ENCODE measurements at regions not wholly inside any gene's neighbourhood (a gene's known extent, or its start where the extent isn't known, plus 50 kb on each side); places are given as distances from the start of the nearest gene placed in this dataset.
A peak's percentile ranks its signal among the peaks of the same experiment; 100 is the strongest.

DNA sequence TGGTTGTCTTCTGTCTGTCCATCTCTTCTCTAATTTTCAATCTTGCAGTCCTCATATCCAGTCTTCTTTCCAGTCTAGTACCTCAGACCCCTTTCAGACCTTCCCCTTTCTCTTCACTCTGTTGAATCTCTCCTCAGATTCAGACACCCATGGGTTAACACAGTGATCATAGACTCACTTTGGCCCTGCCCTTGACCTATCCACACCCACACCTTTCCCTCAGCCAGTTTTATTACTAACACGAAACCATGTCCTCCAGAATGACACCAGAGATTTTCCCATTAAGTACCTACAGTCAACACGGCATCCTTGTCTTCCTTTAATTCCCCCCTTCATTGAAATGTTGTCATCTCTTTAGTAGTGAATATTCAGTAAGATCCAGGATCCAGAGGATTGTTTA, 74.5 kb upstream of the UBE2E2 start:
- POLR2A ChIA-PET (ENCODE audit: unreplicated experiment) = no interaction called here
- no peaks in the 10 kb centered on the region for H4K20me1 ChIP-seq (ENCODE audit: low read length)
- DNase-seq = no peak
- H3K27ac ChIP-seq (ENCODE audit: low read length) = no peak overlapping the region
- CTCF ChIA-PET = no interaction called here
- TF ChIP-seq, protein P1, sequence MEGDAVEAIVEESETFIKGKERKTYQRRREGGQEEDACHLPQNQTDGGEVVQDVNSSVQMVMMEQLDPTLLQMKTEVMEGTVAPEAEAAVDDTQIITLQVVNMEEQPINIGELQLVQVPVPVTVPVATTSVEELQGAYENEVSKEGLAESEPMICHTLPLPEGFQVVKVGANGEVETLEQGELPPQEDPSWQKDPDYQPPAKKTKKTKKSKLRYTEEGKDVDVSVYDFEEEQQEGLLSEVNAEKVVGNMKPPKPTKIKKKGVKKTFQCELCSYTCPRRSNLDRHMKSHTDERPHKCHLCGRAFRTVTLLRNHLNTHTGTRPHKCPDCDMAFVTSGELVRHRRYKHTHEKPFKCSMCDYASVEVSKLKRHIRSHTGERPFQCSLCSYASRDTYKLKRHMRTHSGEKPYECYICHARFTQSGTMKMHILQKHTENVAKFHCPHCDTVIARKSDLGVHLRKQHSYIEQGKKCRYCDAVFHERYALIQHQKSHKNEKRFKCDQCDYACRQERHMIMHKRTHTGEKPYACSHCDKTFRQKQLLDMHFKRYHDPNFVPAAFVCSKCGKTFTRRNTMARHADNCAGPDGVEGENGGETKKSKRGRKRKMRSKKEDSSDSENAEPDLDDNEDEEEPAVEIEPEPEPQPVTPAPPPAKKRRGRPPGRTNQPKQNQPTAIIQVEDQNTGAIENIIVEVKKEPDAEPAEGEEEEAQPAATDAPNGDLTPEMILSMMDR (conservative IDR thresholded peaks at IDR 0.05; ENCODE audit: low read depth, low read length) = no peak
- TF ChIP-seq EZH2 (IDR thresholded peaks at IDR 0.05; ENCODE audit: low read length, unreplicated experiment) (no peak), EZH2phosphoT487 (IDR thresholded peaks at IDR 0.05; ENCODE audit: borderline replicate concordance, low read length) (no peak)
- ATAC-seq = no peak
- peak overlapping the region; percentile 77 for H2AFZ ChIP-seq (ENCODE audit: low read length)
- no peaks in the 10 kb centered on the region; the same call in 1 of the 2 replicates for H3K9me2 ChIP-seq (replicated peaks; ENCODE audit: low read length)
- H3K36me3 ChIP-seq (ENCODE audit: low read depth, low read length) = no peaks in the 10 kb centered on the region
- no peaks in the 10 kb centered on the region for H3K79me2 ChIP-seq (ENCODE audit: low read length)
- BruUV-seq (replicated peaks) = no TSS peak
- H3K4me3 ChIP-seq (ENCODE audit: low read length) = no peak overlapping the region
- no peaks in the 10 kb centered on the region for H3K9me3 ChIP-seq (ENCODE audit: low read length)
- H3K27me3 ChIP-seq (ENCODE audit: low read length) = no peaks in the 10 kb centered on the region
- H3K9ac ChIP-seq (ENCODE audit: low read length) = no peak overlapping the region
- peak overlapping the region; percentile 81; the same call in 1 of the 2 replicates for H3K4me2 ChIP-seq (ENCODE audit: low read length)
- intact Hi-C loops (cut with micrococcal nuclease) = no loop called here
- H3K4me1 ChIP-seq (ENCODE audit: insufficient read depth, low read length) = peaks cover 14% of the 10 kb centered on the region
- no peaks in the 10 kb centered on the region for H3F3A ChIP-seq (ENCODE audit: low read length, unreplicated experiment)

DNA sequence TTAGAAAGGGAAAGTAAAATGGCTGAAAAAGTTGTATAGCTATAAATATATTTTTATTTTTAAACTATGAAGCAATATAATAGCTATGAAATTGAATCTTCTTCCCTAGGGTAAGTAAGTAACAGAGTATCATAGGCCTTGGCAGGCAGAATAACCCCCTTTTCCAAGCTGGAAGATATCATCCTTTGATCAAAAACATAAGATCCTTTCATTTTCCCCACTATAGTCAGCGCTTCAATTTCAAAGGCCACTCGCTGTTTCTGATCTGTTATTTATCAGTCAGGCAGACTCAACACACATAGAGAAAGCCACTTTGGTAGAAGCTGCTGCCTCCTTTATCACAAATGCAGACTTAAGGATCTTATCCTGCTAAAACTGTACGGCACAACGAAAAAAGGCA, 74.0 kb upstream of the UBE2E2 start:
- POLR2A ChIA-PET (ENCODE audit: unreplicated experiment) = no interaction called here
- H3K27ac ChIP-seq (ENCODE audit: low read length) = peak overlapping the region; percentile 40; the same call in 1 of the 2 replicates
- peak; percentile 6; the same call in 1 of the 2 replicates for ATAC-seq

DNA sequence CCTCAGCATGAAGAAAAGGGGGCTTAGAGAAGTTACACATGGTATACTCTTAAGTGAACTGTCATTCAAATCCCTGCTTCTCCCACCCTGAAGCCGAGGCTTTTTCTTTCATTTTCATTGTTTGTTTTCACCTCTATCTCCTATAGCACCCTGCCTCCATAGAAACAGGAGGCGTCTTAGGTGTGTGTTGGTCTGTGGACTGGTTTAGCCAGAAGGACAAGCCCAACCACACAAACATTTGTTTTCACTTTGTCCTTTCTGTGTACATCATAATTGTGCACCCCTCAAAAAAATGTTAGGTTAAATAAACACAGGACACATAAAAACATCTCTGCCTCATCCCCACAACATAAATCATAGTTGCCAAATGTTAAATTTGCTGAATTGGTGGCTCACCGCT, 73.3 kb upstream of the UBE2E2 start:
- peak; percentile 86 for DNase-seq
- peak overlapping the region; percentile 77 for H2AFZ ChIP-seq (ENCODE audit: low read length)

More for the DNA sequence above, 74.0 kb upstream of the UBE2E2 start:
- Histone ChIP-seq H3K4me3 (ENCODE audit: low read length) (peak overlapping the region; percentile 65), H3K9me2 (replicated peaks; ENCODE audit: low read length) (no peaks in the 10 kb centered on the region; the same call in 1 of the 2 replicates), H3K4me2 (ENCODE audit: low read length) (peak overlapping the region; percentile 81), H3K27me3 (ENCODE audit: low read length) (no peaks in the 10 kb centered on the region), H3K36me3 (ENCODE audit: low read depth, low read length) (no peaks in the 10 kb centered on the region), H3F3A (ENCODE audit: low read length, unreplicated experiment) (no peaks in the 10 kb centered on the region), H3K9ac (ENCODE audit: low read length) (peak overlapping the region; percentile 1; the same call in 1 of the 2 replicates), H3K79me2 (ENCODE audit: low read length) (no peaks in the 10 kb centered on the region), H4K20me1 (ENCODE audit: low read length) (no peaks in the 10 kb centered on the region), H3K4me1 (ENCODE audit: insufficient read depth, low read length) (peaks cover 14% of the 10 kb centered on the region), H3K9me3 (ENCODE audit: low read length) (no peaks in the 10 kb centered on the region), H2AFZ (ENCODE audit: low read length) (peak overlapping the region; percentile 77)
- TF ChIP-seq EZH2phosphoT487 (IDR thresholded peaks at IDR 0.05; ENCODE audit: borderline replicate concordance, low read length) = no peak
- TF ChIP-seq EZH2 (IDR thresholded peaks at IDR 0.05; ENCODE audit: low read length, unreplicated experiment) = no peak
- TF ChIP-seq, protein P1 (conservative IDR thresholded peaks at IDR 0.05; ENCODE audit: low read depth, low read length) = no peak
- CTCF ChIA-PET = interaction anchor here (0.6 kb wide), 1 partner anchor 43 kb away, joined by 3 read pairs; no protein-coding TSS in a partner anchor
- intact Hi-C loops (cut with micrococcal nuclease) = no loop called here
- BruUV-seq (replicated peaks) = no TSS peak
- peak; percentile 5 for DNase-seq

More for the DNA sequence above, 73.3 kb upstream of the UBE2E2 start:
- Histone ChIP-seq H3K79me2 (ENCODE audit: low read length) (no peaks in the 10 kb centered on the region), H3K4me3 (ENCODE audit: low read length) (peak overlapping the region; percentile 65), H4K20me1 (ENCODE audit: low read length) (no peaks in the 10 kb centered on the region), H3K27me3 (ENCODE audit: low read length) (no peaks in the 10 kb centered on the region), H3K4me1 (ENCODE audit: insufficient read depth, low read length) (peaks cover 14% of the 10 kb centered on the region), H3K9me2 (replicated peaks; ENCODE audit: low read length) (no peaks in the 10 kb centered on the region; the same call in 1 of the 2 replicates), H3F3A (ENCODE audit: low read length, unreplicated experiment) (no peaks in the 10 kb centered on the region), H3K4me2 (ENCODE audit: low read length) (peak overlapping the region; percentile 81), H3K36me3 (ENCODE audit: low read depth, low read length) (no peaks in the 10 kb centered on the region), H3K9me3 (ENCODE audit: low read length) (no peaks in the 10 kb centered on the region), H3K27ac (ENCODE audit: low read length) (peak overlapping the region; percentile 40), H3K9ac (ENCODE audit: low read length) (peak overlapping the region; percentile 1; the same call in 1 of the 2 replicates)
- intact Hi-C loops (cut with micrococcal nuclease) = no loop called here
- peak; percentile 94 for ATAC-seq
- TF ChIP-seq, protein P1 (conservative IDR thresholded peaks at IDR 0.05; ENCODE audit: low read depth, low read length) = no peak
- no peak for TF ChIP-seq EZH2phosphoT487 (IDR thresholded peaks at IDR 0.05; ENCODE audit: borderline replicate concordance, low read length)
- TF ChIP-seq EZH2 (IDR thresholded peaks at IDR 0.05; ENCODE audit: low read length, unreplicated experiment) = no peak
- ChIA-PET CTCF (no interaction called here), POLR2A (ENCODE audit: unreplicated experiment) (no interaction called here)
- no TSS peak for BruUV-seq (replicated peaks)
